Fibroblast of pulmonary artery (primary cell): ENCODE measurements at regions not wholly inside any gene's neighbourhood (a gene's known extent, or its start where the extent isn't known, plus 50 kb on each side); places are given as distances from the start of the nearest gene placed in this dataset.

ENCODE experiments used
- DNase-seq: peaks from one replicate; pipeline ENCODE4 v3.0.0-alpha.2; 2010; ENCODE audit warnings: low read depth
- H3K4me3 ChIP-seq: replicated peaks from 2 replicates; pipeline ENCODE4 v1.5.1; 2011; ENCODE audit warnings: low read depth, mild to moderate bottlenecking, control low read depth, low read length, moderate library complexity
- TF ChIP-seq, protein P1 (sequence below): IDR thresholded peaks from 2 replicates; pipeline ENCODE4 v1.5.1; 2011; ENCODE audit warnings: mild to moderate bottlenecking, control low read depth, low read length, inconsistent platforms; ENCODE audit errors: missing control alignments

DNA sequence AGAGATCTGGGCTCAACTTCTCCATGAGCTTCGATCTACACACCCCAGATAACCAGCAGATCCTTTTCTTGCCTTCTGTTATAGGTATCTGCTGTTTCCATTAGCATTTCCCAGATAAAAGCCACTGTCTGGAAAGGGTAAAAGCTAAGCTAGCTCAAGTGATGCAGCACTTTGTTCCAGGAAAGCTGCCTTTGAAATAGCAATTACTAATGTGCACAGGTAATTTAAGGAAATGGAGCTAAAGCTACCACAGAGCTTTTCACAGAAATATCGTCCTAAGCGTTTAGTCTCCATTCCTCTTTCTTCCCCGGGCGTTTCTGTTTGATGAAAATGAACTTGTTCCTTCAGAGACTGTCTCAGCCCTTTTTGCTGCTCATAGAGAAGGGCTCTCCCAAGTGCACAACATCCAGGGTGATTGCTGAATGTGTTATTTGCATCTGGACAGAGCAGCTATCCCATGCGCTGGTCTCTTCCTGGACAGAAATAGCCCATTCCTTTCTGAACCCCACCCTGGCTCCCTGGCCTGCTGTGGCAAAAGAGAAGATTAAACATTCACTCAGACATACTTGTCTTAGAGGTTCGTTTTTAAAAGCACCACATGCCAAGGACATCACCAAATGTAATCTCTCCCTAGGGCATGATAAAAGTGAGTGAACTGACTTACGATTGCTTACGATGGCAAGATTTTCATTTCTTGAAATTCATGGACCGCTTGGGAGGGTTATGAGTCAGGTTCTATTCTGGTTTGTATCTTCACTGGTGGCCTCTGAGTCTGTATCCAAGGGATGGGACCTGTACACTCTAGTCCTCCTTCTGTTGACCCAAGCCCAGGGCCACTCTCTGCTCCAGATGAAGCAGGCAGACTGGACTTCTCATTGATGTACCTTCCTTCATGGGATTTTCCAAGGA is 429.1 kb upstream of the CDH4 start:
- H3K4me3 ChIP-seq = no peak overlapping the region
- TF ChIP-seq, protein P1, sequence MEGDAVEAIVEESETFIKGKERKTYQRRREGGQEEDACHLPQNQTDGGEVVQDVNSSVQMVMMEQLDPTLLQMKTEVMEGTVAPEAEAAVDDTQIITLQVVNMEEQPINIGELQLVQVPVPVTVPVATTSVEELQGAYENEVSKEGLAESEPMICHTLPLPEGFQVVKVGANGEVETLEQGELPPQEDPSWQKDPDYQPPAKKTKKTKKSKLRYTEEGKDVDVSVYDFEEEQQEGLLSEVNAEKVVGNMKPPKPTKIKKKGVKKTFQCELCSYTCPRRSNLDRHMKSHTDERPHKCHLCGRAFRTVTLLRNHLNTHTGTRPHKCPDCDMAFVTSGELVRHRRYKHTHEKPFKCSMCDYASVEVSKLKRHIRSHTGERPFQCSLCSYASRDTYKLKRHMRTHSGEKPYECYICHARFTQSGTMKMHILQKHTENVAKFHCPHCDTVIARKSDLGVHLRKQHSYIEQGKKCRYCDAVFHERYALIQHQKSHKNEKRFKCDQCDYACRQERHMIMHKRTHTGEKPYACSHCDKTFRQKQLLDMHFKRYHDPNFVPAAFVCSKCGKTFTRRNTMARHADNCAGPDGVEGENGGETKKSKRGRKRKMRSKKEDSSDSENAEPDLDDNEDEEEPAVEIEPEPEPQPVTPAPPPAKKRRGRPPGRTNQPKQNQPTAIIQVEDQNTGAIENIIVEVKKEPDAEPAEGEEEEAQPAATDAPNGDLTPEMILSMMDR = no peak
- DNase-seq = no peak

DNA sequence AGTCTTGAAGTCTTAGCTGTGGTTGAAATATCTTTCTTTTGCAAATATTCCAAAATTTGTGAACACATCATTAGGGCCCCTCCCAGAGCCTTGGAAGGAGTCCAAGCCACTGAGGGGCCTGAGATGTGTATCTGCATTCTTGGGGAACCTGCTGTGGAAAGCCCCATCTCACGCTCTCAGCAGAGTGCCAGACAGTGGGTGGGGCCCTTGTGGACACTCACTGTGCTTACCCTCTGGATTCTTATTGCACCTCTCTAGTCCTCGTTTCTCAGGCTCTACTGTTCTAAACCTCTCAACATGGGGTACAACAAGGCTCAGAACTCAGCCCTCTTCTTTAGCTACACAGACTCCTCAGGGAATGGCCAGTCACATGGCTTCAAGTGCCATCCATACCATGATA is 416.2 kb upstream of the CDH4 start:
- TF ChIP-seq, protein P1 = no peak
- DNase-seq = no peak

DNA sequence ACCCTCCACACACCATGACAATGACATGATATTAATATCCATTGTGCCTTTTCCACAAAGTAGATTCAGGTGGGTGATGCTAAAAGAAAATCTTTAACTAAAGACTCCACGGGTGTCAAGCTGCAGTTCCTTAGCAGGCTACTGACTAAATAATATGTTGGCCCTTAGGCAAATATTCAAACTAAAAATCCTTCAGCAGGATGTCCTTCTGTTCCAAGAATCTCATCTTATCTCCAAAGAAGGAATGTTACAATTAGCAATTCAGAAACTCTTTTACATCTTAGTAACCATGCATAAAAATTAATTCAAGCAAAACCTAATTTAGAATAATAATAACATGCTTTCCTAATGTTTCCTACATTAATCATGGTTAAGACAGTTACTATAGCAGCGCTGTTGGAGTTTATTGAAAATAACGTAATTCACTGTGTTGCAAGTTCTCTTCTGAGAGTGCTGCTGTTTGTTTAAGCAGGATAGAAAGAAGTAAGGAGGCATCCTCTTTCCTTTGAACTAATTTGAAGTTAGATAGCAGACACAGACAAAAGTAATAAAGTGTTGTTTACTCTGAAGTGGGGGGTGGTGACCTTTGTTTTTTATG is 414.8 kb upstream of the CDH4 start:
- no peak overlapping the region for H3K4me3 ChIP-seq
- TF ChIP-seq, protein P1 = no peak
- no peak for DNase-seq

More for the DNA sequence above, 416.2 kb upstream of the CDH4 start:
- H3K4me3 ChIP-seq = no peak overlapping the region

GRCh38 chr20:60838297-60838696 is 413.8 kb upstream of the CDH4 start:
- TF ChIP-seq, protein P1 = no peak
- DNase-seq = no peak
- H3K4me3 ChIP-seq = no peak overlapping the region

GRCh38 chr20:60840971-60841370 is 411.1 kb upstream of the CDH4 start:
- DNase-seq = no peak
- H3K4me3 ChIP-seq = no peak overlapping the region
- TF ChIP-seq, protein P1 = no peak

DNA sequence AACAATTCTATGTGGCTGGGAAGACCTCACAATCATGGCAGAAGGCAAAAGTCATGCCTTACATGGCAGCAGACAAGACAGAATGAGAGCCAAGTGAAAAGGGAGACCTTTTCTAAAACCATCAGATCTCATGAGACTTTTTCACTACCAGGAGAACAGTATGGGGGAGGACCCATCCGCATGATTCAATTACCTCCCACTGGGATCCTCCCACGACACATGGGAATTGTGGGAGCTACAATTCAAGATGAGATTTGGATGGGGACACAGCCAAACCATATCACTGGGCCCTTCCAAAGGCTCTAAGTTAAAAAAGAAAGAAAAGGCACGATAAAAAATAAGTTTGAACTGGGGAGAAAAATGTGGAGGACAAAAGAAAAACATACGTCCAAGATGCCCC is 406.9 kb upstream of the CDH4 start:
- no peak for DNase-seq
- no peak overlapping the region for H3K4me3 ChIP-seq
- TF ChIP-seq, protein P1 = no peak
